Stimulated activated CD8-positive, alpha-beta memory T cell treated with anti-CD3 and anti-CD28 coated beads, Interleukin-7, amount 100 ng/mL, for 4 hours (primary cell): ENCODE measurements at regions not wholly inside any gene's neighbourhood (a gene's known extent, or its start where the extent isn't known, plus 50 kb on each side); places are given as distances from the start of the nearest gene placed in this dataset.
"Not testable (repeated sequence)": the region's sequence is repeated elsewhere in the genome, so short reads cannot be mapped to it uniquely, and the experiment has no call there.

Experiments
- DNase-seq, 2 donors: peaks; one replicate each; pipeline ENCODE4 v3.0.0-alpha.2; 2020; ENCODE audit warnings: low read depth in 2 of 2

GRCh38 chr13:87537951-87538350 lies 133.2 kb upstream of the SLITRK5 start:
- no peak for DNase-seq

GRCh38 chr13:87538366-87539052 lies 132.7 kb upstream of the SLITRK5 start:
- no peak for DNase-seq

- no peak for DNase-seq
Observed at GRCh38 chr13:87553142-87553541, 118.0 kb upstream of the SLITRK5 start.

- DNase-seq: no peak
Observed at GRCh38 chr13:87554045-87554444, 117.1 kb upstream of the SLITRK5 start.

GRCh38 chr13:87557788-87558187 lies 113.4 kb upstream of the SLITRK5 start:
- DNase-seq: no peak

- not testable (repeated sequence) for DNase-seq
Observed at GRCh38 chr13:87561580-87561979, 109.6 kb upstream of the SLITRK5 start.

GRCh38 chr13:87570669-87571068 lies 100.5 kb upstream of the SLITRK5 start:
- no peak for DNase-seq

- no peak for DNase-seq
Observed at GRCh38 chr13:87582399-87582798, 88.8 kb upstream of the SLITRK5 start.

- no peak for DNase-seq
Observed at GRCh38 chr13:87590518-87590917, 80.7 kb upstream of the SLITRK5 start.

GRCh38 chr13:87604437-87604836 lies 66.7 kb upstream of the SLITRK5 start:
- DNase-seq: not testable (repeated sequence)

- DNase-seq: no peak
Observed at GRCh38 chr13:87607266-87607665, 63.9 kb upstream of the SLITRK5 start.

- no peak for DNase-seq
Observed at GRCh38 chr13:87614276-87614675, 56.9 kb upstream of the SLITRK5 start.
